ENCODE measurements at regions not wholly inside any gene's neighbourhood (a gene's known extent, or its start where the extent isn't known, plus 50 kb on each side); places are given as distances from the start of the nearest gene placed in this dataset.

GRCh38 chr5:124907098-124907644, 160.7 kb upstream of the ZNF608 start:
- WGBS (ENCODE audit: insufficient coverage, insufficient replicate concordance, low lambda C conversion rate, missing lambda C conversion rate): 98% methylated on average over 12 of the region's 12 CpGs
- in situ Hi-C loops (cut with MboI): no loop called here
- RAD21 ChIA-PET (ENCODE audit: unreplicated experiment): interaction anchor here (4.2 to 7.9 kb wide), 2 partner anchors 14 to 29 kb away, joined by 40 to 190 read pairs; no protein-coding TSS in a partner anchor

More at GRCh38 chr5:124907098-124907644, 160.7 kb upstream of the ZNF608 start:
- ChIA-PET CTCF (no interaction called here), POLR2A (interaction anchor here (0.6 to 1.0 kb wide), 3 partner anchors 23 to 166 kb away, joined by 3 to 4 read pairs (median 4); no protein-coding TSS in a partner anchor), SMC1A (ENCODE audit: uncharacterized antibody, unreplicated experiment) (interaction anchor here (4.1 to 7.4 kb wide), 4 partner anchors 13 to 158 kb away, joined by 45 to 166 read pairs (median 55); no protein-coding TSS in a partner anchor)
- no peak for FAIRE-seq
- H3K27ac ChIP-seq (ENCODE audit: control insufficient read depth, insufficient read depth): no peak overlapping the region
- H3K79me2 ChIP-seq (ENCODE audit: control insufficient read depth, insufficient read depth, low read length): no peaks in the 10 kb centered on the region
- no peaks in the 10 kb centered on the region for H4K20me1 ChIP-seq (ENCODE audit: control insufficient read depth, insufficient read depth)
- intact Hi-C loops (cut with micrococcal nuclease; ENCODE audit: unreplicated experiment): loop anchor here (5.0 to 10.0 kb wide), 3 partner anchors 45 to 452 kb away; no protein-coding TSS in a partner anchor
- H3K27me3 ChIP-seq (replicated peaks in 1 of 2; ENCODE audit: control insufficient read depth in 2 of 2, insufficient read depth in 2 of 2, low read length in 1 of 2): no peaks in the 10 kb centered on the region
- no peak for TF ChIP-seq ZBTB40 (IDR thresholded peaks at IDR 0.05; ENCODE audit: borderline replicate concordance)
- no peak for ATAC-seq
- H3K9me3 ChIP-seq (replicated peaks; ENCODE audit: control insufficient read depth, insufficient read depth, low read length): peaks cover 2% of the 10 kb centered on the region; the same call in 1 of the 3 replicates
- no peak overlapping the region for H2AFZ ChIP-seq (ENCODE audit: control insufficient read depth, low read depth, low read length)
- no peak overlapping the region for H3K4me3 ChIP-seq
- no TSS peak for BruUV-seq (replicated peaks)
- peaks cover 43% of the 10 kb centered on the region for H3K4me1 ChIP-seq (ENCODE audit: control insufficient read depth, insufficient read depth, low read length)
- no peak overlapping the region for H3K9ac ChIP-seq (ENCODE audit: control insufficient read depth, insufficient read depth, low read length)
- DNase-seq (ENCODE audit: low read depth, low spot score): no peak
- H3K4me2 ChIP-seq (ENCODE audit: control insufficient read depth, insufficient read depth): no peak overlapping the region
- H3K36me3 ChIP-seq (ENCODE audit: control insufficient read depth in 2 of 2, insufficient read depth in 2 of 2, low read length in 1 of 2): no peaks in the 10 kb centered on the region

Data from GM12878 (cell line).